IPS-15b (cell line): ENCODE measurements at regions not wholly inside any gene's neighbourhood (a gene's known extent, or its start where the extent isn't known, plus 50 kb on each side); places are given as distances from the start of the nearest gene placed in this dataset.

Source experiments
- H3K27me3 ChIP-seq: one replicate; pipeline ENCODE4 v1.6.1; 2013; ENCODE audit warnings: low read length; ENCODE audit not compliant: control insufficient read depth, insufficient read depth
- H3K36me3 ChIP-seq: one replicate; pipeline ENCODE4 v1.6.1; 2013; ENCODE audit warnings: low read length; ENCODE audit not compliant: control insufficient read depth, insufficient read depth
- H3K4me1 ChIP-seq: one replicate; pipeline ENCODE4 v1.6.1; 2013; ENCODE audit warnings: mild to moderate bottlenecking, low read length; ENCODE audit not compliant: control insufficient read depth, insufficient read depth
- H3K4me3 ChIP-seq: one replicate; pipeline ENCODE4 v1.5.1; 2013; ENCODE audit warnings: low read depth, low read length
- H3K9ac ChIP-seq: one replicate; pipeline ENCODE4 v1.6.1; 2013; ENCODE audit warnings: low read depth, mild to moderate bottlenecking, low read length
- H3K9me3 ChIP-seq: one replicate; pipeline ENCODE4 v1.6.1; 2013; ENCODE audit warnings: mild to moderate bottlenecking, low read length; ENCODE audit not compliant: control insufficient read depth, insufficient read depth

GRCh38 chr9:105142406-105143135 is 101.9 kb upstream of the SLC44A1 start:
- peaks cover 25% of the 10 kb centered on the region for H3K4me1 ChIP-seq
- no peaks in the 10 kb centered on the region for H3K36me3 ChIP-seq
- no peaks in the 10 kb centered on the region for H3K27me3 ChIP-seq
- no peak overlapping the region for H3K4me3 ChIP-seq
- no peaks in the 10 kb centered on the region for H3K9me3 ChIP-seq
- no peak overlapping the region for H3K9ac ChIP-seq

- no peaks in the 10 kb centered on the region for H3K36me3 ChIP-seq
- H3K27me3 ChIP-seq = no peaks in the 10 kb centered on the region
- no peak overlapping the region for H3K4me3 ChIP-seq
- H3K9me3 ChIP-seq = no peaks in the 10 kb centered on the region
- H3K9ac ChIP-seq = no peak overlapping the region
- H3K4me1 ChIP-seq = peaks cover 22% of the 10 kb centered on the region
Observed at GRCh38 chr9:105143136-105143430, 101.4 kb upstream of the SLC44A1 start.

- H3K27me3 ChIP-seq = no peaks in the 10 kb centered on the region
- H3K9me3 ChIP-seq = no peaks in the 10 kb centered on the region
- no peak overlapping the region for H3K9ac ChIP-seq
- peaks cover 22% of the 10 kb centered on the region for H3K4me1 ChIP-seq
- H3K4me3 ChIP-seq = no peak overlapping the region
- no peaks in the 10 kb centered on the region for H3K36me3 ChIP-seq
Observed at GRCh38 chr9:105144076-105144475, 100.4 kb upstream of the SLC44A1 start.

- H3K27me3 ChIP-seq = no peaks in the 10 kb centered on the region
- no peaks in the 10 kb centered on the region for H3K36me3 ChIP-seq
- no peak overlapping the region for H3K9ac ChIP-seq
- no peaks in the 10 kb centered on the region for H3K9me3 ChIP-seq
- H3K4me1 ChIP-seq = peaks cover 17% of the 10 kb centered on the region
- H3K4me3 ChIP-seq = no peak overlapping the region
Observed at GRCh38 chr9:105144841-105145240, 99.6 kb upstream of the SLC44A1 start.

- no peaks in the 10 kb centered on the region for H3K9me3 ChIP-seq
- H3K4me3 ChIP-seq = no peak overlapping the region
- no peaks in the 10 kb centered on the region for H3K27me3 ChIP-seq
- H3K9ac ChIP-seq = no peak overlapping the region
- H3K4me1 ChIP-seq = peaks cover 6% of the 10 kb centered on the region
- no peaks in the 10 kb centered on the region for H3K36me3 ChIP-seq
Observed at GRCh38 chr9:105146677-105147076, 97.8 kb upstream of the SLC44A1 start.

GRCh38 chr9:105147110-105147871 is 97.2 kb upstream of the SLC44A1 start:
- H3K4me3 ChIP-seq = no peak overlapping the region
- no peaks in the 10 kb centered on the region for H3K36me3 ChIP-seq
- no peaks in the 10 kb centered on the region for H3K9me3 ChIP-seq
- no peaks in the 10 kb centered on the region for H3K27me3 ChIP-seq
- peaks cover 6% of the 10 kb centered on the region for H3K4me1 ChIP-seq
- no peak overlapping the region for H3K9ac ChIP-seq

GRCh38 chr9:105148328-105149006 is 96.0 kb upstream of the SLC44A1 start:
- no peaks in the 10 kb centered on the region for H3K27me3 ChIP-seq
- no peaks in the 10 kb centered on the region for H3K9me3 ChIP-seq
- peaks cover 6% of the 10 kb centered on the region for H3K4me1 ChIP-seq

GRCh38 chr9:105150991-105151685 is 93.3 kb upstream of the SLC44A1 start:
- Histone ChIP-seq H3K4me1 (peaks cover 6% of the 10 kb centered on the region), H3K4me3 (no peak overlapping the region), H3K9ac (no peak overlapping the region), H3K9me3 (no peaks in the 10 kb centered on the region), H3K36me3 (no peaks in the 10 kb centered on the region), H3K27me3 (no peaks in the 10 kb centered on the region)

More at GRCh38 chr9:105148328-105149006, 96.0 kb upstream of the SLC44A1 start:
- Histone ChIP-seq H3K4me3 (no peak overlapping the region), H3K36me3 (no peaks in the 10 kb centered on the region), H3K9ac (no peak overlapping the region)

- no peaks in the 10 kb centered on the region for H3K27me3 ChIP-seq
- no peaks in the 10 kb centered on the region for H3K9me3 ChIP-seq
- H3K4me1 ChIP-seq = peaks cover 6% of the 10 kb centered on the region
- H3K4me3 ChIP-seq = no peak overlapping the region
- H3K36me3 ChIP-seq = no peaks in the 10 kb centered on the region
- no peak overlapping the region for H3K9ac ChIP-seq
Observed at GRCh38 chr9:105151686-105151995, 92.8 kb upstream of the SLC44A1 start.

- Histone ChIP-seq H3K4me1 (peaks cover 4% of the 10 kb centered on the region), H3K36me3 (no peaks in the 10 kb centered on the region), H3K9me3 (no peaks in the 10 kb centered on the region), H3K9ac (no peak overlapping the region), H3K27me3 (no peaks in the 10 kb centered on the region), H3K4me3 (no peak overlapping the region)
Observed at GRCh38 chr9:105154723-105155191, 89.7 kb upstream of the SLC44A1 start.

- no peaks in the 10 kb centered on the region for H3K36me3 ChIP-seq
- H3K9ac ChIP-seq = no peak overlapping the region
- H3K27me3 ChIP-seq = no peaks in the 10 kb centered on the region
- no peaks in the 10 kb centered on the region for H3K4me1 ChIP-seq
- no peak overlapping the region for H3K4me3 ChIP-seq
- no peaks in the 10 kb centered on the region for H3K9me3 ChIP-seq
Observed at GRCh38 chr9:105157171-105157583, 87.3 kb upstream of the SLC44A1 start.
